Natural killer cell (primary cell): ENCODE measurements at regions not wholly inside any gene's neighbourhood (a gene's known extent, or its start where the extent isn't known, plus 50 kb on each side); places are given as distances from the start of the nearest gene placed in this dataset.

Experiments
- ATAC-seq, 3 donors: fragments of 150-1000 bp in 2 of 3; fragments of 200-7000 bp in 1 of 3; cut with Tn5 transposase; 1 replicate in 1 of 3; 2 replicates in 2 of 3; pipeline ENCODE4 v1.10.0; 2021; ENCODE audit warnings: mild to moderate bottlenecking in 2 of 3, moderate library complexity in 2 of 3
- DNase-seq, 2 donors: peaks; one replicate each; pipeline versions ENCODE4 v3.0.0 to v3.0.0-alpha.2; 2013 to 2021; ENCODE audit warnings: mixed read lengths in 1 of 2
- H3K27ac ChIP-seq: one replicate; pipeline ENCODE4 v1.5.1; 2013; ENCODE audit warnings: mild to moderate bottlenecking, low read length
- H3K27me3 ChIP-seq: one replicate; pipeline ENCODE4 v1.6.1; 2013; ENCODE audit warnings: low read length; ENCODE audit not compliant: control insufficient read depth, insufficient read depth
- H3K36me3 ChIP-seq: one replicate; pipeline ENCODE4 v1.6.1; 2013; ENCODE audit warnings: low read length; ENCODE audit not compliant: control insufficient read depth, insufficient read depth
- H3K4me1 ChIP-seq: one replicate; pipeline ENCODE4 v1.6.1; 2013; ENCODE audit warnings: low read length; ENCODE audit not compliant: control insufficient read depth, insufficient read depth
- H3K4me3 ChIP-seq: one replicate; pipeline ENCODE4 v1.5.1; 2013; ENCODE audit warnings: low read length
- H3K9me3 ChIP-seq: one replicate; pipeline ENCODE4 v1.6.1; 2013; ENCODE audit warnings: low read length; ENCODE audit not compliant: control insufficient read depth, insufficient read depth
- H3K27ac Mint-ChIP-seq, 2 donors: one replicate each; pipeline ENCODE4 v1.8.0; 2022; ENCODE audit warnings: mild to moderate bottlenecking in 2 of 2, mixed read lengths in 2 of 2, moderate library complexity in 1 of 2
- H3K27me3 Mint-ChIP-seq, 2 donors: one replicate each; pipeline ENCODE4 v1.8.0; 2022; ENCODE audit warnings: low read depth in 2 of 2, mixed read lengths in 2 of 2
- H3K36me3 Mint-ChIP-seq: one replicate; pipeline ENCODE4 v1.8.0; 2022; ENCODE audit warnings: mixed read lengths
- H3K4me1 Mint-ChIP-seq, 2 donors: one replicate each; pipeline ENCODE4 v1.8.0; 2022; ENCODE audit warnings: mixed read lengths in 2 of 2
- H3K4me3 Mint-ChIP-seq: one replicate; pipeline ENCODE4 v1.8.0; 2022; ENCODE audit warnings: mild to moderate bottlenecking, moderate library complexity, mixed read lengths
- H3K9me3 Mint-ChIP-seq, 2 donors: one replicate each; pipeline ENCODE4 v1.8.0; 2022; ENCODE audit warnings: mixed read lengths in 2 of 2
- WGBS: methylation state at CpG from one replicate; pipeline ENCODE4 v1.1.7; 2013; ENCODE audit warnings: missing lambda C conversion rate; ENCODE audit not compliant: insufficient coverage; 5-methylcytosine and 5-hydroxymethylcytosine counted together
- intact Hi-C: fragments of 100-400 bp; cut with micrococcal nuclease; formaldehyde crosslinking; loops from one replicate; pipeline ENCODE4 v1.14.2; 2022
- TF ChIP-seq, protein P1 (sequence below): fragments of 200-600 bp; IDR thresholded peaks from one replicate; pipeline ENCODE4 v1.8.0; 2022; ENCODE audit warnings: antibody characterized with exemption

DNA sequence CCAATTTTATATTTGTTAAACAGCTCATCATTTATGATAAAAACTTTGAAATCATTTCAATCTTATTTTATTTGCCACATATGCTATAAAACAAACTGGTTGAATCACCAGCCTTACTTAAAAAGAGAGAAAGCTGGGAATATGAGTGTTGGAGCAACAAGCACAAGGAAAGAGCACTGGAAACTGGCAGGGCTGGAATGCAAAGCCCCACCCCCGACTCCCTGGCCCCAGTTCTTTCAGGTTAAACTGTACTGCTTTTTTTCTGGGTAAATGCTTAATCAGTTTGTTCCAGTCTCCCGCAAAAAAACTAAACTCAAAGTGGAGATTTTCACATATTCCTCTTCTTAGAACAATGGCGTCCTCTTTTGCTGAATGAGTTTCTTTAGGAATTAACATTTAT, 433.8 kb upstream of the NOX3 start:
- 91% methylated on average over 2 of the region's 3 CpGs for WGBS
- intact Hi-C loops, result no loop called here
- no peaks in the 10 kb centered on the region for H3K4me1 ChIP-seq
- no peaks in the 10 kb centered on the region for H3K27me3 ChIP-seq
- no peak overlapping the region for H3K27ac ChIP-seq
- no peaks in the 10 kb centered on the region for H3K27me3 Mint-ChIP-seq
- no peak overlapping the region for H3K27ac Mint-ChIP-seq
- H3K4me3 ChIP-seq, result no peak overlapping the region
- H3K36me3 Mint-ChIP-seq, result no peaks in the 10 kb centered on the region
- TF ChIP-seq, protein P1, sequence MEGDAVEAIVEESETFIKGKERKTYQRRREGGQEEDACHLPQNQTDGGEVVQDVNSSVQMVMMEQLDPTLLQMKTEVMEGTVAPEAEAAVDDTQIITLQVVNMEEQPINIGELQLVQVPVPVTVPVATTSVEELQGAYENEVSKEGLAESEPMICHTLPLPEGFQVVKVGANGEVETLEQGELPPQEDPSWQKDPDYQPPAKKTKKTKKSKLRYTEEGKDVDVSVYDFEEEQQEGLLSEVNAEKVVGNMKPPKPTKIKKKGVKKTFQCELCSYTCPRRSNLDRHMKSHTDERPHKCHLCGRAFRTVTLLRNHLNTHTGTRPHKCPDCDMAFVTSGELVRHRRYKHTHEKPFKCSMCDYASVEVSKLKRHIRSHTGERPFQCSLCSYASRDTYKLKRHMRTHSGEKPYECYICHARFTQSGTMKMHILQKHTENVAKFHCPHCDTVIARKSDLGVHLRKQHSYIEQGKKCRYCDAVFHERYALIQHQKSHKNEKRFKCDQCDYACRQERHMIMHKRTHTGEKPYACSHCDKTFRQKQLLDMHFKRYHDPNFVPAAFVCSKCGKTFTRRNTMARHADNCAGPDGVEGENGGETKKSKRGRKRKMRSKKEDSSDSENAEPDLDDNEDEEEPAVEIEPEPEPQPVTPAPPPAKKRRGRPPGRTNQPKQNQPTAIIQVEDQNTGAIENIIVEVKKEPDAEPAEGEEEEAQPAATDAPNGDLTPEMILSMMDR, result no peak
- no peak overlapping the region for H3K4me3 Mint-ChIP-seq
- no peaks in the 10 kb centered on the region for H3K4me1 Mint-ChIP-seq
- H3K9me3 ChIP-seq, result no peaks in the 10 kb centered on the region
- no peaks in the 10 kb centered on the region for H3K36me3 ChIP-seq
- DNase-seq (no peak), ATAC-seq (no peak)
- H3K9me3 Mint-ChIP-seq, result peaks cover 0 to 6% of the 10 kb centered on the region in 2 donors

DNA sequence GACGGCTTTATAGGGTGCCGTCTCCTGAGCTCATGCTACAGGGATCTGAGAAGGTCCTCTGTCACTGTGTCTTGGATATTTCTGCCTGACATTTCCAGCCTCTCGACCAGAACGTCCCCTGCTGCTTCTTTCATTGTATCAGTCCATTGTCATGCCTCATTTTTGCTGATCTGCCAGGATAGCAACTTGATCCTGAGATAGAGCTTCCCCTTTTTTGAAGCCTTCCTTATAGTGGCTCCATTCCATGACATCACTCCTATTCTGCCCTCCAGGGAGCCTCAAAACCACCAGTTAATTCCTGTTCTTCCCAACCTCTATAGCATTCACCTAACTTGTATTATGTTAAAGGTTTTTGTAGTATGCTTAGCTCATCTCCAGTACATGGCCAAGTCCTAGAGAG, 431.8 kb upstream of the NOX3 start:
- 86% methylated on average over 4 of the region's 4 CpGs for WGBS
- no peak overlapping the region for H3K27ac Mint-ChIP-seq

DNA sequence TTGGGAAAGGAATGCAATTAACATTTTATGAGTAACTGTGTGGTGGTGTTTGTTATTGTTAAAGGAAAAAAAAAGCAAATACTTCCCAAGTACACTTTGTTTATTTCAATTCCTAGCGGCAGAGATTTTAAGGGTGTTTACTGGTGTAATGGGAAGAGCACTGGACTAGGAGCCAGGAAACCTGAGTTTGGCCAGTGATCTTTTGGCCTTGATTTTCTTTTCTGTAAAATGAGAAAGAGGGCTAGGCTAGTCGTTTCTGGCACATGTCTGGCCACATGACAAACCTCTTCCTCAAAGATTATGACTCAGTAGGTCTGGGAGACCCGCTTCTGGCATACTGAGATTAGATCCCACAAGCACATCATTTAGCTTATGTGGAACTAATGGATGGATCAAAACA, 428.1 kb upstream of the NOX3 start:
- Mint-ChIP-seq H3K9me3 (peaks cover 0 to 4% of the 10 kb centered on the region in 2 donors), H3K4me1 (peaks cover 0 to 7% of the 10 kb centered on the region in 2 donors), H3K27ac (no peak overlapping the region), H3K36me3 (no peaks in the 10 kb centered on the region), H3K27me3 (no peaks in the 10 kb centered on the region), H3K4me3 (no peak overlapping the region)
- H3K4me1 ChIP-seq, result no peaks in the 10 kb centered on the region
- H3K36me3 ChIP-seq, result no peaks in the 10 kb centered on the region
- no peak overlapping the region for H3K4me3 ChIP-seq
- DNase-seq (no peak), ATAC-seq (no peak)
- 78% methylated on average over 1 of the region's 3 CpGs for WGBS
- intact Hi-C loops, result no loop called here
- H3K27me3 ChIP-seq, result no peaks in the 10 kb centered on the region
- TF ChIP-seq, protein P1, result no peak
- no peak overlapping the region for H3K27ac ChIP-seq
- no peaks in the 10 kb centered on the region for H3K9me3 ChIP-seq

More for the DNA sequence above, 431.8 kb upstream of the NOX3 start:
- Mint-ChIP-seq H3K36me3 (no peaks in the 10 kb centered on the region), H3K4me3 (no peak overlapping the region), H3K9me3 (peaks cover 0 to 6% of the 10 kb centered on the region in 2 donors), H3K27me3 (no peaks in the 10 kb centered on the region), H3K4me1 (peaks cover 0 to under 1% of the 10 kb centered on the region in 2 donors)
- intact Hi-C loops, result no loop called here
- ATAC-seq (no peak), DNase-seq (no peak)
- Histone ChIP-seq H3K9me3 (no peaks in the 10 kb centered on the region), H3K4me1 (no peaks in the 10 kb centered on the region), H3K27me3 (no peaks in the 10 kb centered on the region), H3K36me3 (no peaks in the 10 kb centered on the region), H3K4me3 (no peak overlapping the region), H3K27ac (no peak overlapping the region)
- TF ChIP-seq, protein P1, result no peak

DNA sequence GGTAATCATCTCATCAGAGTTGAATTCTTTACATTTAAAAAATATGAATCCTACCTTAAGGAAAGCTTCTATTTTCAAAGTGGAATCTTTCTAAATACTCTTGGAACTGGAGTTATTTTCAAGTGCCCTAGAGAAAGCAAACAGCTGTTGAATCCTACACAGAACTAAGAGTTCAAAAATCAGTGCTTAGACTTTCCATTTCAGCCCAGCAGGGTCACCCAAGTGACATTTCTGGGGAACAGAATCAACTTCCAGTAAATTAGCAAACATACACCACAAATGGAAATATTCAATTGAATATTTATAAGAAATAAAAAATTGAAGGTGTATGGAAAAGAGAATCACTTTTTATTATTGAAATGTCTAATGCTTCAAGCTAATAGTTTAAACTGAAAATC, 427.7 kb upstream of the NOX3 start:
- H3K27ac ChIP-seq, result no peak overlapping the region
- intact Hi-C loops, result no loop called here
- TF ChIP-seq, protein P1, result no peak
- H3K9me3 Mint-ChIP-seq, result peaks cover 0 to 4% of the 10 kb centered on the region in 2 donors
- H3K27ac Mint-ChIP-seq, result no peak overlapping the region
- no peak overlapping the region for H3K4me3 ChIP-seq
- no peaks in the 10 kb centered on the region for H3K4me1 ChIP-seq
- H3K36me3 Mint-ChIP-seq, result no peaks in the 10 kb centered on the region
- ATAC-seq (no peak), DNase-seq (no peak)
- H3K4me1 Mint-ChIP-seq, result peaks cover 0 to 7% of the 10 kb centered on the region in 2 donors
- H3K36me3 ChIP-seq, result no peaks in the 10 kb centered on the region
- no peak overlapping the region for H3K4me3 Mint-ChIP-seq
- H3K9me3 ChIP-seq, result no peaks in the 10 kb centered on the region
- no peaks in the 10 kb centered on the region for H3K27me3 Mint-ChIP-seq
- H3K27me3 ChIP-seq, result no peaks in the 10 kb centered on the region
